ENCODE measurements at regions not wholly inside any gene's neighbourhood (a gene's known extent, or its start where the extent isn't known, plus 50 kb on each side); places are given as distances from the start of the nearest gene placed in this dataset.
"Not testable (repeated sequence)": the region's sequence is repeated elsewhere in the genome, so short reads cannot be mapped to it uniquely, and the experiment has no call there.

DNA sequence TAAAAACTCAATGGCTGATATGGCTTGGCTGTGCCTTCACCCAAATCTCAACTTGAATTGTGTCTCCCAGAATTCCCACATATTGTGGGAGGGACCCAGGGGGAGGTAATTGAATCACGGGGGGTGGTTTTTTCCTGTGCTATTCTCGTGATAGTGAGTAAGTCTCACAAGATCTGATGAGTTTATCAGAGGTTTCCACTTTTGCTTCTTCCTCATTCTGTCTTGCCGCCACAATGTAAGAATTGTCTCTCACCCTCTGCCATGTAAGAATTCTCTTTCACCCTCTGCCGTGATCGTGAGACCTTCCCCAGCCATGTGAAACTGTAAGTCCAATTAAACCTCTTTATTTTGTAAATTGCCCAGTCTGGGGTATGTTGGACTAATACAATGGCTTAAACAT is 115.6 kb upstream of the MTPN start:
- TF ChIP-seq, protein P1, sequence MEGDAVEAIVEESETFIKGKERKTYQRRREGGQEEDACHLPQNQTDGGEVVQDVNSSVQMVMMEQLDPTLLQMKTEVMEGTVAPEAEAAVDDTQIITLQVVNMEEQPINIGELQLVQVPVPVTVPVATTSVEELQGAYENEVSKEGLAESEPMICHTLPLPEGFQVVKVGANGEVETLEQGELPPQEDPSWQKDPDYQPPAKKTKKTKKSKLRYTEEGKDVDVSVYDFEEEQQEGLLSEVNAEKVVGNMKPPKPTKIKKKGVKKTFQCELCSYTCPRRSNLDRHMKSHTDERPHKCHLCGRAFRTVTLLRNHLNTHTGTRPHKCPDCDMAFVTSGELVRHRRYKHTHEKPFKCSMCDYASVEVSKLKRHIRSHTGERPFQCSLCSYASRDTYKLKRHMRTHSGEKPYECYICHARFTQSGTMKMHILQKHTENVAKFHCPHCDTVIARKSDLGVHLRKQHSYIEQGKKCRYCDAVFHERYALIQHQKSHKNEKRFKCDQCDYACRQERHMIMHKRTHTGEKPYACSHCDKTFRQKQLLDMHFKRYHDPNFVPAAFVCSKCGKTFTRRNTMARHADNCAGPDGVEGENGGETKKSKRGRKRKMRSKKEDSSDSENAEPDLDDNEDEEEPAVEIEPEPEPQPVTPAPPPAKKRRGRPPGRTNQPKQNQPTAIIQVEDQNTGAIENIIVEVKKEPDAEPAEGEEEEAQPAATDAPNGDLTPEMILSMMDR (IDR thresholded peaks at IDR 0.05; ENCODE audit: control extremely low read depth in 1 of 3, insufficient read depth in 1 of 3, low read depth in 1 of 3, low read length in 3 of 3): not testable (repeated sequence)
- TF ChIP-seq TAF1 (IDR thresholded peaks at IDR 0.05; ENCODE audit: low read depth, low read length); HDAC6 (IDR thresholded peaks at IDR 0.05; ENCODE audit: low read depth, low read length); SP1 (IDR thresholded peaks at IDR 0.05; ENCODE audit: low read depth, low read length); POLR2A (IDR thresholded peaks at IDR 0.05; ENCODE audit: control extremely low read depth in 1 of 2, low read depth in 2 of 2, low read length in 2 of 2): not testable (repeated sequence)
- TF ChIP-seq, protein P2, sequence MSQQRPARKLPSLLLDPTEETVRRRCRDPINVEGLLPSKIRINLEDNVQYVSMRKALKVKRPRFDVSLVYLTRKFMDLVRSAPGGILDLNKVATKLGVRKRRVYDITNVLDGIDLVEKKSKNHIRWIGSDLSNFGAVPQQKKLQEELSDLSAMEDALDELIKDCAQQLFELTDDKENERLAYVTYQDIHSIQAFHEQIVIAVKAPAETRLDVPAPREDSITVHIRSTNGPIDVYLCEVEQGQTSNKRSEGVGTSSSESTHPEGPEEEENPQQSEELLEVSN (IDR thresholded peaks at IDR 0.05): not testable (repeated sequence)
